Panc1 (cell line): ENCODE measurements at regions not wholly inside any gene's neighbourhood (a gene's known extent, or its start where the extent isn't known, plus 50 kb on each side); places are given as distances from the start of the nearest gene placed in this dataset.
A peak's percentile ranks its signal among the peaks of the same experiment; 100 is the strongest.

Experiments used
- ATAC-seq: fragments of 200-7000 bp; cut with Tn5 transposase; 2 replicates; pipeline ENCODE4 v1.9.1; 2020; ENCODE audit warnings: mild to moderate bottlenecking, moderate library complexity
- BruUV-seq: library from RNA; stranded (reverse); fragments of 400-500 nt; replicated peaks from 2 replicates; lab custom pipeline; 2021; lab: Mats Ljungman, UMichigan
- CTCF ChIA-PET: fragments of 300-600 bp; sonication (Branson Sonifier 250); formaldehyde crosslinking; loops from one replicate; lab custom pipeline; 2022; ENCODE audit warnings: antibody characterized with exemption; lab: Charles Lee
- POLR2A ChIA-PET: fragments of 300-600 bp; sonication (Branson Sonifier 250); formaldehyde crosslinking; loops from one replicate; lab custom pipeline; 2022; ENCODE audit warnings: antibody characterized with exemption; lab: Charles Lee
- DNase-seq: peaks from one replicate; pipeline ENCODE4 v3.0.0-alpha.2; 2010; ENCODE audit warnings: low read depth, low spot score
- H3K27ac ChIP-seq: 2 replicates; pipeline ENCODE4 v1.5.1; 2011; ENCODE audit warnings: mild to moderate bottlenecking, low read length, inconsistent platforms
- H3K27me3 ChIP-seq: fragments of 200-500 bp; sonication (Bioruptor generic); 2 replicates; pipeline ENCODE4 v1.6.0; 2014; ENCODE audit warnings: low read length, inconsistent platforms; ENCODE audit not compliant: control insufficient read depth, insufficient read depth
- H3K36me3 ChIP-seq: fragments of 200-500 bp; sonication (Bioruptor generic); 2 replicates; pipeline ENCODE4 v1.5.1; 2014; ENCODE audit warnings: inconsistent platforms, mild to moderate bottlenecking, low read length, moderate library complexity; ENCODE audit not compliant: control insufficient read depth, insufficient read depth
- H3K4me1 ChIP-seq: 2 replicates; pipeline ENCODE4 v1.5.1; 2011; ENCODE audit warnings: inconsistent platforms, mild to moderate bottlenecking, low read length, moderate library complexity; ENCODE audit not compliant: control insufficient read depth, insufficient read depth
- H3K4me3 ChIP-seq, 2 experiments: 2 replicates each; pipeline ENCODE4 v1.5.1; 2011 to 2012; ENCODE audit warnings: low read depth in 2 of 2, low read length in 2 of 2, mild to moderate bottlenecking in 2 of 2, inconsistent platforms in 1 of 2, moderate library complexity in 1 of 2
- H3K9me3 ChIP-seq: fragments of 200-500 bp; sonication (Bioruptor generic); 2 replicates; pipeline ENCODE4 v1.5.1; 2014; ENCODE audit warnings: low read depth, mild to moderate bottlenecking, inconsistent platforms, low read length, moderate library complexity; ENCODE audit not compliant: control insufficient read depth, insufficient read depth
- CTCF ChIP-seq: fragments of 450-650 bp; IDR thresholded peaks from 2 replicates; pipeline ENCODE4 v1.5.1; 2017; ENCODE audit warnings: mild to moderate bottlenecking
- POLR2AphosphoS5 ChIP-seq: IDR thresholded peaks from 2 replicates; pipeline ENCODE4 v1.6.1; 2012; ENCODE audit warnings: mild to moderate bottlenecking, low read depth, low read length, moderate library complexity
- REST ChIP-seq, 2 experiments: IDR thresholded peaks; 2 replicates each; pipeline ENCODE4 v1.6.1; 2011 to 2012; ENCODE audit warnings: low read depth in 2 of 2, control low read depth in 1 of 2, low read length in 1 of 2, mild to moderate bottlenecking in 1 of 2, moderate library complexity in 1 of 2; ENCODE audit not compliant: insufficient read depth in 1 of 2
- SIN3A ChIP-seq: IDR thresholded peaks from 2 replicates; pipeline ENCODE4 v1.6.1; 2012; ENCODE audit warnings: low read depth, mild to moderate bottlenecking, low read length, moderate library complexity, borderline replicate concordance; ENCODE audit not compliant: insufficient read depth
- TCF7L2 ChIP-seq: IDR thresholded peaks from 2 replicates; pipeline ENCODE4 v1.6.1; 2011; ENCODE audit warnings: mild to moderate bottlenecking, low read depth, low read length, inconsistent platforms
- in situ Hi-C: cut with HindIII; loops from 2 replicates; pipeline ENCODE4 v1.10.0; 2016; ENCODE audit warnings: low sequenced_read_pairs, low pct_unique_long_range_greater_than_20kb
- intact Hi-C: fragments of 100-400 bp; cut with micrococcal nuclease; formaldehyde crosslinking; loops from one replicate; pipeline ENCODE4 v1.10.0; 2022; ENCODE audit not compliant: unreplicated experiment

DNA sequence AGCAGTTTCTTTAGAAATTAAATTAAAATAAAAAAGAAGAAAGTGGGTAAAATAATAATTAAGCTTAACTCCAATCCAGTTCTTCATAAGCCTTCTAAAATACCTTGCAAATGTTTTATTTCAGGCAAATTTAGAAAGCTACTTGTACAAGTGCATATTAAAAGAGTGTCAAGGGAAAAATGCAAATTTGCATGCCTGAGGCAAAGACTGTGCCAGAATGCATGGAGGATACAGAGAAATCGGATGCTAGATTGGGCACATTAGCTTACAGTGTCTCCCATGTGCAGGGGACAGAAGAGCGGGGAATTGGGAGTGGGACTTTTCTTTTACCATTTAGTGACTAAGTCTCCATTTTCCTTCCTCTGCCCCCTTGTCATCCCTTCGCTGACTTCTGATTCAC is 173.0 kb upstream of the NWD2 start:
- no TSS peak for BruUV-seq
- in situ Hi-C loops: no loop called here
- H3K4me3 ChIP-seq: no peak overlapping the region
- no peak for ATAC-seq
- intact Hi-C loops: no loop called here
- H3K4me1 ChIP-seq: no peaks in the 10 kb centered on the region
- DNase-seq: no peak
- H3K27me3 ChIP-seq: no peaks in the 10 kb centered on the region
- H3K27ac ChIP-seq: no peak overlapping the region
- no peaks in the 10 kb centered on the region for H3K36me3 ChIP-seq
- no peak for TF ChIP-seq CTCF
- no peak for TF ChIP-seq POLR2AphosphoS5
- TF ChIP-seq SIN3A: no peak
- TF ChIP-seq REST (IDR thresholded peaks at IDR 0.05; ENCODE audit: insufficient read depth in 1 of 2, low read depth in 2 of 2, low read length in 1 of 2): no peak
- no peak for TF ChIP-seq TCF7L2
- CTCF ChIA-PET: no interaction called here
- H3K9me3 ChIP-seq: no peaks in the 10 kb centered on the region
- POLR2A ChIA-PET: no interaction called here

DNA sequence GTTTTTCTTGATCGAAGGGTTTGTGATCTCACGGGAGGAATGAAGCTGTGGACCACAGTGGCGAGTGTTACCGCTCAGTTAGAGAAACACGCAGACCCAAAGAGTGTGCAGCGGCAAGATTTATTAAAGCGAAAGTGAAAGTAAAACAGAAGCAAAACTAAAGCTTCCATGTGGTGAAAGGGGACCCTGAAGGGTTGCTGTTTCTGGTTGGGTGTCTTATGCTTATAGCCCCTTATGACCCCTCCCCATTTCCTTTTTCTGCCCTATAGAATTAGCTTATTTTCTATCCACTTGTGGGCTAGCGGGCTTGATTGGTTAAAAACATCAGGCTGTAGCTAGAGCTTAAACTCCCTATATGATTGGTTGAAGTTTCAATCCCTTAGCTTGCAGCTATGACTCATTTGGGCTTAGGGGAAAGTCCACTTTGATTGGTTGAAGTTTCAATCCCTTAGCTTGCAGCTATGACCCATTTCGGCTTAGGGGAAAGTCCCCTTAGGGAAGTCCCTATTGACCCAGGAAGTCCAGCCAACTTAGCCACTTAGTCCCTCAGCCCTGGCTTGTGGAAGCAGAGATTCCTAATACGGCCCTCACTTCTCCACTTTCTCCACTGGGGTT is 171.2 kb upstream of the NWD2 start:
- ChIA-PET POLR2A (no interaction called here), CTCF (no interaction called here)
- ATAC-seq: no peak
- H3K27ac ChIP-seq: no peak overlapping the region
- no TSS peak for BruUV-seq
- H3K9me3 ChIP-seq: no peaks in the 10 kb centered on the region
- TF ChIP-seq REST (IDR thresholded peaks at IDR 0.05; ENCODE audit: insufficient read depth in 1 of 2, low read depth in 2 of 2, low read length in 1 of 2) (no peak), SIN3A (no peak), TCF7L2 (no peak), CTCF (no peak), POLR2AphosphoS5 (no peak)
- intact Hi-C loops (no loop called here), in situ Hi-C loops (no loop called here)
- no peaks in the 10 kb centered on the region for H3K27me3 ChIP-seq
- no peak for DNase-seq
- no peaks in the 10 kb centered on the region for H3K36me3 ChIP-seq
- peak overlapping the region in 1 of 2 experiments; percentile 28; a peak in 1 of 4 replicates for H3K4me3 ChIP-seq
- no peaks in the 10 kb centered on the region for H3K4me1 ChIP-seq
